ENCODE measurements at regions not wholly inside any gene's neighbourhood (a gene's known extent, or its start where the extent isn't known, plus 50 kb on each side); places are given as distances from the start of the nearest gene placed in this dataset.
"Not testable (repeated sequence)": the region's sequence is repeated elsewhere in the genome, so short reads cannot be mapped to it uniquely, and the experiment has no call there.

DNA sequence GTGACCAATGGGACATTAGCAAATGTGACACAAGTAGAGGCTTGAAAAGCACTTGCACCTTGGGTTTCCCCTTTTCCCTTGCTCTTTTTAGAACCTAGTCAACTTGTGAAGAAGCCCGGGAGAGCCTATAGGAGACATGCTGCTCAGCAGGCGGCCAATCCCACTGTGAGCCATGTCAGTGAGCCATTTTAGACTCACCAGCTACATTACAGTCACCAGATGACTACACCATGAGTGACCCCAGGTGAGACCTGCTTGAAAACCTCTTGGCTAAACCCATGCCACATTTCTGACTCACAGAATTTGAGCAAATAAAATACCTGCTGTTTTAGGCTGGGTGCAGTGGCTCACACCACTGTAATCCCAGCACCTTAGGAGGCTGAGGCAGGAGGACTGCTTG lies 317.5 kb downstream of the KLF12 start:
- H3K9me3 Mint-ChIP-seq (ENCODE audit: unreplicated experiment), result no peaks in the 10 kb centered on the region
- H3K27ac Mint-ChIP-seq (ENCODE audit: unreplicated experiment), result no peak overlapping the region
- peaks cover 1% of the 10 kb centered on the region for H3K27me3 Mint-ChIP-seq (ENCODE audit: unreplicated experiment)
- TF ChIP-seq, protein P1, sequence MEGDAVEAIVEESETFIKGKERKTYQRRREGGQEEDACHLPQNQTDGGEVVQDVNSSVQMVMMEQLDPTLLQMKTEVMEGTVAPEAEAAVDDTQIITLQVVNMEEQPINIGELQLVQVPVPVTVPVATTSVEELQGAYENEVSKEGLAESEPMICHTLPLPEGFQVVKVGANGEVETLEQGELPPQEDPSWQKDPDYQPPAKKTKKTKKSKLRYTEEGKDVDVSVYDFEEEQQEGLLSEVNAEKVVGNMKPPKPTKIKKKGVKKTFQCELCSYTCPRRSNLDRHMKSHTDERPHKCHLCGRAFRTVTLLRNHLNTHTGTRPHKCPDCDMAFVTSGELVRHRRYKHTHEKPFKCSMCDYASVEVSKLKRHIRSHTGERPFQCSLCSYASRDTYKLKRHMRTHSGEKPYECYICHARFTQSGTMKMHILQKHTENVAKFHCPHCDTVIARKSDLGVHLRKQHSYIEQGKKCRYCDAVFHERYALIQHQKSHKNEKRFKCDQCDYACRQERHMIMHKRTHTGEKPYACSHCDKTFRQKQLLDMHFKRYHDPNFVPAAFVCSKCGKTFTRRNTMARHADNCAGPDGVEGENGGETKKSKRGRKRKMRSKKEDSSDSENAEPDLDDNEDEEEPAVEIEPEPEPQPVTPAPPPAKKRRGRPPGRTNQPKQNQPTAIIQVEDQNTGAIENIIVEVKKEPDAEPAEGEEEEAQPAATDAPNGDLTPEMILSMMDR (IDR thresholded peaks at IDR 0.05; ENCODE audit: unreplicated experiment), result no peak
- H3K4me3 Mint-ChIP-seq (ENCODE audit: unreplicated experiment), result no peak overlapping the region
- H3K36me3 Mint-ChIP-seq (ENCODE audit: low read depth, unreplicated experiment), result peaks cover 3% of the 10 kb centered on the region
- no peaks in the 10 kb centered on the region for H3K4me1 Mint-ChIP-seq (ENCODE audit: unreplicated experiment)
- DNase-seq (ENCODE audit: low spot score), result no peak

DNA sequence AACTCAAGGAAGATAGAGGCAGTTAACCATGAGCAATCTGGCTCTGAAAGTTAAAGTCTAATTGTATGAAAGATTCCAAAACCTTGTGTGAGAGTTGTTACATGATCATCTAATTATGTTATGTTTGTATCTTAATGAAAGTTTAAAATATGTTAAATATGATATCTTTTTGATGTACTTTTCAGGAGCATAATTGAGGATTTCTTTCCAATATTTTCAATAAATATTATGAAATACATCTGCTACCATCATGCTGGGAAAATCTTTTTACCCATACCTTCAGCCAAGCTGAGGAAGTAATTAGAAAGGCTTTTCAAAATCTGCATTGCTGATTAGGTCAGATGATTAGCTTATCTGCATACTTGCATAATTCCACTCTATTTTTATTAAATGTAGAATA lies 318.4 kb downstream of the KLF12 start:
- DNase-seq (ENCODE audit: low spot score), result no peak
- H3K9me3 Mint-ChIP-seq (ENCODE audit: unreplicated experiment), result no peaks in the 10 kb centered on the region
- peaks cover 3% of the 10 kb centered on the region for H3K36me3 Mint-ChIP-seq (ENCODE audit: low read depth, unreplicated experiment)
- H3K4me3 Mint-ChIP-seq (ENCODE audit: unreplicated experiment), result no peak overlapping the region
- no peaks in the 10 kb centered on the region for H3K4me1 Mint-ChIP-seq (ENCODE audit: unreplicated experiment)
- peaks cover 1% of the 10 kb centered on the region for H3K27me3 Mint-ChIP-seq (ENCODE audit: unreplicated experiment)
- TF ChIP-seq, protein P1 (IDR thresholded peaks at IDR 0.05; ENCODE audit: unreplicated experiment), result no peak
- no peak overlapping the region for H3K27ac Mint-ChIP-seq (ENCODE audit: unreplicated experiment)

DNA sequence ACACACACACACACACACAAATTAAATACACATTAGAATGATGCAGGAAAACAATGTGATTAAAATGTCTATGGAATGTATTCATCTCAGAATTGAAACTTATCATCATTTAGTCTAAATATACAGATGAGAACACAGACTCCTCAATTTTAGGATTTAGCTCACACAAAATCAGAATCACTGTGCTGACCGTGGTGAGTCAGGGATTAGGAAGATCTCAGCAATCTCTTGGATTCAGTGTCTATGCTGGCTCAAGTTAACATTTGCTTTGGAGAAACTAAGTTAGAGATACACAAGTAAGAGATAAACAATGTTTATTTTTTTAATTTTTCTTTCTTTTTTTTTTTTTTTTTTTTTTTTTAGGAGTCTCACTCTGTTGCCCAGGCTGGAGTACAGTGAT lies 323.6 kb downstream of the KLF12 start:
- no peaks in the 10 kb centered on the region for H3K9me3 Mint-ChIP-seq (ENCODE audit: unreplicated experiment)
- H3K4me3 Mint-ChIP-seq (ENCODE audit: unreplicated experiment), result no peak overlapping the region
- TF ChIP-seq, protein P1 (IDR thresholded peaks at IDR 0.05; ENCODE audit: unreplicated experiment), result no peak
- no peaks in the 10 kb centered on the region for H3K27me3 Mint-ChIP-seq (ENCODE audit: unreplicated experiment)
- DNase-seq (ENCODE audit: low spot score), result no peak
- no peaks in the 10 kb centered on the region for H3K36me3 Mint-ChIP-seq (ENCODE audit: low read depth, unreplicated experiment)
- peaks cover 13% of the 10 kb centered on the region for H3K4me1 Mint-ChIP-seq (ENCODE audit: unreplicated experiment)
- H3K27ac Mint-ChIP-seq (ENCODE audit: unreplicated experiment), result no peak overlapping the region

DNA sequence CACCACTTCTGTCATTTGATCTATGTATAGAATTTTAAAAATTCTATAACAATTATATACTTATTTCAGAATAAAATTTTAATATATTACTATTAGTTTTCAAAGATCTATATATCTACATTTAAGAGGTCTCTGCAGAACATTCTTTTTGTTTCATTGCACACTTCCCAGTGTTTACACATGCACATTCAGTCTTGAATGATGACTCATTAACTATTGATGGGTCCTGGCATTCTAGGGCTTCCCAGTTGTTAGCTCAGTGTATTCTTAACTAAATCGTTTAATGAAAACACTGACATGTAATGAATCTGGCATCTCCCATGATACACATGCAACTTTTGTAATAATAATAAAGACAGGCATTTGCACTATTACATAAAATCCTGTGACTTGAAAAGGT lies 324.6 kb downstream of the KLF12 start:
- no peak overlapping the region for H3K27ac Mint-ChIP-seq (ENCODE audit: unreplicated experiment)

DNA sequence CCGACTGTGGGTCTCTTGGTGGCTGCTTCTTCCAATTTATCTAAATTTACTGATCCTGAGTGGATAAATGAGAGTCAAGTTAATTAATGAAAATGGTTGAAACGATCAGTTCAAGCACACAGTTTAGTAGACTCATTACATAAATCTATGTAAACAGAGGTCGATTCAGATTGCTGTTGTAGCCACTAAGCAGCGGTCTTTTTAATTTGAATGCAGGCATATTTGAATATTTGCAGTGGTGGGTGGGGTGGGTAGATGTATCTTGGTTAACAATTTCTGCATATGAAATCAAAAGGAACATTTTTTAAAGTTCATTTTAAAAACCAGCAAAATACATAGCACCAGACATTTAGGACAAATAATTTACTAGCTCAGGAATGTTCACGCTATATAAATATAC lies 325.9 kb downstream of the KLF12 start:
- peaks cover 13% of the 10 kb centered on the region for H3K4me1 Mint-ChIP-seq (ENCODE audit: unreplicated experiment)
- no peak for DNase-seq (ENCODE audit: low spot score)
- H3K27ac Mint-ChIP-seq (ENCODE audit: unreplicated experiment), result no peak overlapping the region
- TF ChIP-seq, protein P1 (IDR thresholded peaks at IDR 0.05; ENCODE audit: unreplicated experiment), result no peak
- peaks cover 2% of the 10 kb centered on the region for H3K36me3 Mint-ChIP-seq (ENCODE audit: low read depth, unreplicated experiment)
- no peak overlapping the region for H3K4me3 Mint-ChIP-seq (ENCODE audit: unreplicated experiment)
- H3K9me3 Mint-ChIP-seq (ENCODE audit: unreplicated experiment), result no peaks in the 10 kb centered on the region
- H3K27me3 Mint-ChIP-seq (ENCODE audit: unreplicated experiment), result no peaks in the 10 kb centered on the region

More for the DNA sequence above, 324.6 kb downstream of the KLF12 start:
- Mint-ChIP-seq H3K4me3 (ENCODE audit: unreplicated experiment) (no peak overlapping the region), H3K27me3 (ENCODE audit: unreplicated experiment) (no peaks in the 10 kb centered on the region), H3K36me3 (ENCODE audit: low read depth, unreplicated experiment) (no peaks in the 10 kb centered on the region), H3K9me3 (ENCODE audit: unreplicated experiment) (no peaks in the 10 kb centered on the region), H3K4me1 (ENCODE audit: unreplicated experiment) (peaks cover 13% of the 10 kb centered on the region)
- no peak for DNase-seq (ENCODE audit: low spot score)
- TF ChIP-seq, protein P1 (IDR thresholded peaks at IDR 0.05; ENCODE audit: unreplicated experiment), result no peak

DNA sequence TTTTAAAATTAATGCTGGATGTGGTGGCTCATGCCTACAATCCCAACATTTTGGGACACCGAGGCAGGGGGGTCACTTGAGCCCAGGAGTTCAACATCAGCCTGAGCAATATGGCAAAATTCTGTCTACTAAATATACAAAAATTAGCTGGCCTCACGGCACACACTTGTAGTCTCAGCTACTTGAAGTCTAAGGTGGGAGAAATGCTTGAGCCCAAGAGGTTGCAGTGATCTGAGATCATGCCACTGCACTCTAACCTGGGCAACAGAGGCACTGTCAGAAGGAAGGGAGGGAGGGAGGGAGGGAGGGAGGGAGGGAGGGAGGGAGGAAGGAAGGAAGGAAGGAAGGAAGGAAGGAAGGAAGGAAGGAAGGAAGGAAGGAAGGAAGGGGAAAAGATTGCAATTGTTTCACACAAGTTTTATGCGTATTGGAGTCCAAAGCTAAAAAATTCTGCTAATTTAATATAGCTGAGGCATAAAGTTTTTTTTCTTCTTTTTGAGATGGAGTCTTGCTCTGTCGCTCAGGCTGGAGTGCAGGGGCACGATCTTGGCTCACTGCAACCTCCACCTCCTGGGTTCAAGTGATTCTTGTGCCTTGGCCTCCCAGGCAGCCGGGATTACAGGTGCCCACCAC lies 328.8 kb downstream of the KLF12 start:
- not testable (repeated sequence) for H3K27ac Mint-ChIP-seq (ENCODE audit: unreplicated experiment); DNase-seq (ENCODE audit: low spot score); H3K36me3 Mint-ChIP-seq (ENCODE audit: low read depth, unreplicated experiment); H3K4me3 Mint-ChIP-seq (ENCODE audit: unreplicated experiment); H3K27me3 Mint-ChIP-seq (ENCODE audit: unreplicated experiment); H3K9me3 Mint-ChIP-seq (ENCODE audit: unreplicated experiment)
- H3K4me1 Mint-ChIP-seq (ENCODE audit: unreplicated experiment), result peaks cover 13% of the 10 kb centered on the region

All from endothelial cell (in vitro differentiated cells).